Ramos (cell line): ENCODE measurements at regions not wholly inside any gene's neighbourhood (a gene's known extent, or its start where the extent isn't known, plus 50 kb on each side); places are given as distances from the start of the nearest gene placed in this dataset.
"Not testable (repeated sequence)": the region's sequence is repeated elsewhere in the genome, so short reads cannot be mapped to it uniquely, and the experiment has no call there.

Experiments
- in situ Hi-C: fragments of 300-500 bp; cut with MboI; formaldehyde crosslinking; loops from one replicate; pipeline ENCODE4 v1.14.3; 2022; ENCODE audit warnings: low sequenced_read_pairs; ENCODE audit not compliant: unreplicated experiment

DNA sequence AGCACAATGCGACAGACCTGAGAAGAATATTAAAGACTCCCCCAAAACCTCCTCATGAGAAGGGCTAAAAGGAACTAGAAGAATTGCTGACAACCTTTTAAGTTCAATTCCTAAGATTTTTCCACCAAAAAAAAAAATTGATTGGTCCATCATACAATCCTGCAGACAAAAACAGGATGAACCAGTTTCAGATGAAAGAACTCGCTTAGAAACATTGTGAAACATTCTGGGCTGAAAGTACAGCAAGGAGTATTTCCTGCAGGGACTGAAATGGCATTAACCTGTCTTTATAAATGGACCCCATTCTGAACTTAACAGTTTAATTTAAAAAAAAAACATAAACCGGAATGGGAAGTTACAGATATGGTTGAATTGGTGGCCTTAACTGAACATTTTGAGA, 96.0 kb upstream of the FAM174B start:
- in situ Hi-C loops, result no loop called here

- in situ Hi-C loops, result no loop called here
Measured at GRCh38 chr15:92753591-92753990, 98.0 kb upstream of the FAM174B start.

DNA sequence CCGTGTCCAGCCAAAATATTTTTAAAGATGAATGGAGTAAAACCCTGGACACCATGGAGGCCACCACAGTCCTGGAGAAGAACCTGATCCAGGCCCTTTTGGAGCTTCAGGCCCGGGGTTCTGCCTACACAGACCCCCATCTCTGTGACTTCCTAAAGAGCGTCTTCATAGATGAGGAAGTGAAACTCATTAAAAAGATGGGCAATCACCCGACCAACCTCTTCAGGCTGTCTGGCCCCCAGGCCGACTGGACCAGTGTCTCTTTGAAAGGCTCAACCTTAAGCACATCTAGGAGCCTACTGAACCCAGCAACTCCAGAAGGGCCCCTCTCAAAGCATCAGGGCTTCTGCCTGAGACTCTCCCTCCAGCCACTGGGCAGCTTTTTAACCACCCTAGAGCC, 107.9 kb upstream of the FAM174B start:
- in situ Hi-C loops, result no loop called here

GRCh38 chr15:92768131-92768530, 112.6 kb upstream of the FAM174B start:
- in situ Hi-C loops, result not testable (repeated sequence)

DNA sequence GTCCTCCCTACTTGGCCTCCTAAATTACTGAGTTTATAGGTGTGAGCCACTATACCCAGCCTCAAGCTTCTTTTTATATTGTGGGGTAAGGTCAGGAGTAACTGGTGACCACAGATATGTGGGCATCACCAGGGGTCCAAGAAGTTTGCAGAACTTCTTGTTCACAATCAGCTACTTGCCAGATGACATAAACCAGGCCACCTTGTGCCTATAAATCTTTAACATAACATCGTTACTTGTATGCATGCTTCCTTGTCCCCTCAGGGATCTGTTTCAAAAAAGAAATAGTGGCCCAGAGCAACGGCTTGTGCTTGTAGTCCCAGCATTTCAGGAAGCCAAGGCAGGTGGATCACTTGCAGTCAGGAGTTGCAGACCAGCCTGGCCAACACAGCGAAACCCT, 115.1 kb upstream of the FAM174B start:
- in situ Hi-C loops, result no loop called here

DNA sequence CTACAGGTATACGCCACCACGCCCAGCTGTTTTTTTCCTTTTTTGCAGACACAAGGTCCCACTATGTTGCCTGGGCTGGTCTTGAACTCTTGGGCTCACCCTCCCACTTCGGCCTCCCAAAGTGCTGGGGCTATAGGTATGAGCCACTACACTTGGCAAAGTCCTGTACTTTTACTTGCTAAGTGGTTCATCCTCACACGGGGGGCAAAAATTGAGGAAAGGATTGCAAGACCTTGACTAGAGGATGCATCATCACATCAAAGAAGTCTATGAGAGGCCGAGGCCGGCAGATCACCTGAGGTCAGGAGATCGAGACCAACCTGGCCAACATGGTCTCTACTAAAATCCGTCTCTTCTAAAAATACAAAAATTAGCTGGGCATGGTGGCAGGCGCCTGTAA, 116.5 kb upstream of the FAM174B start:
- in situ Hi-C loops, result no loop called here

GRCh38 chr15:92772626-92773244, 117.2 kb upstream of the FAM174B start:
- in situ Hi-C loops, result no loop called here

DNA sequence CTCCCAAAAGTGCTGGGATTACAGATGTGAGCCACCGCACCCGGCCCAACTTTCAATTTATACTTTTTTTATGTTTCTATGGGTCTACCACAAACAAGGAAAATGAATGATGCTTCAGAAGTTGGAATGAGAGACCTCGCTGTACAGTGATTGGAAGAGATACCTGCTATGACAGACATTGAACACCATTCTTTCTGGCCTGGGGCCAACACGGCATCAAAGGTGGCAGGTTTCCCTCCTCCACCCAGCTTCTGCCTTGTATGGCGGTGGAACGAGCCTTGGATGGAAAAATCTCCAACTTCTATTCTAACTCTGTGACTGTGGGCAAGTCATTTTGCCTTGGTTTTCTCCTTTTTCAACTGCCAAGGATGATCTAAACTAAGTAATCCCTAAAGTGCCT, 117.8 kb upstream of the FAM174B start:
- in situ Hi-C loops, result no loop called here

- in situ Hi-C loops, result loop anchor here (25.0 kb wide), 2 partner anchors 257 to 1332 kb away; no protein-coding TSS in a partner anchor
Measured at GRCh38 chr15:92779874-92780273, 120.2 kb upstream of the CHD2 start.

GRCh38 chr15:92780843-92781242, 119.3 kb upstream of the CHD2 start:
- in situ Hi-C loops, result loop anchor here (25.0 kb wide), 2 partner anchors 256 to 1331 kb away; no protein-coding TSS in a partner anchor

GRCh38 chr15:92781925-92782453, 118.1 kb upstream of the CHD2 start:
- in situ Hi-C loops, result loop anchor here (25.0 kb wide), 2 partner anchors 255 to 1330 kb away; no protein-coding TSS in a partner anchor

DNA sequence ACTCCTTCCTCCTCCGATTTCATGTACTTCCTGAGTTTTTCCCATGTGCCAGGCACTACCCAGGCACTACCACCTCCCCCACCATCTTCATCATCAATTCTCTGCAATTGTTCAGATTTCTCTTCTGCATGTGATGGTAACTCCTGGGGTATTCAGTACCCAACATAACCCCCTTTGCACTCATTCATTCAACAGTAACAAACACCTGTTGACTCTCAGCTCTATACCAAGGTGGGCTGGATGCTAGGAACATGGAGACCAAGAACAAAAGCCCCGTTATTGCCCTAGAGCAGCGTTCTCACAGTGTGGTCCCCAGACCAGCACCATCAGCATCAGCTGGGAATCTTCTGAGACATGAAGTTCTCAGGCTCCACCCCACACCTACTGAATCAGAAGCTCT, 113.0 kb upstream of the CHD2 start:
- in situ Hi-C loops, result loop anchor here (25.0 kb wide), 2 partner anchors 250 to 1325 kb away; no protein-coding TSS in a partner anchor

- in situ Hi-C loops, result loop anchor here (25.0 kb wide), 2 partner anchors 249 to 1324 kb away; no protein-coding TSS in a partner anchor
Measured at GRCh38 chr15:92788196-92788595, 111.9 kb upstream of the CHD2 start.

GRCh38 chr15:92788793-92789192, 111.3 kb upstream of the CHD2 start:
- in situ Hi-C loops, result loop anchor here (25.0 kb wide), 2 partner anchors 249 to 1324 kb away; no protein-coding TSS in a partner anchor

GRCh38 chr15:92796161-92796611, 103.9 kb upstream of the CHD2 start:
- in situ Hi-C loops, result loop anchor here (25.0 kb wide), 2 partner anchors 241 to 1316 kb away; no protein-coding TSS in a partner anchor

- in situ Hi-C loops, result loop anchor here (25.0 kb wide), 2 partner anchors 240 to 1315 kb away; no protein-coding TSS in a partner anchor
Measured at GRCh38 chr15:92797168-92798052, 102.7 kb upstream of the CHD2 start.

DNA sequence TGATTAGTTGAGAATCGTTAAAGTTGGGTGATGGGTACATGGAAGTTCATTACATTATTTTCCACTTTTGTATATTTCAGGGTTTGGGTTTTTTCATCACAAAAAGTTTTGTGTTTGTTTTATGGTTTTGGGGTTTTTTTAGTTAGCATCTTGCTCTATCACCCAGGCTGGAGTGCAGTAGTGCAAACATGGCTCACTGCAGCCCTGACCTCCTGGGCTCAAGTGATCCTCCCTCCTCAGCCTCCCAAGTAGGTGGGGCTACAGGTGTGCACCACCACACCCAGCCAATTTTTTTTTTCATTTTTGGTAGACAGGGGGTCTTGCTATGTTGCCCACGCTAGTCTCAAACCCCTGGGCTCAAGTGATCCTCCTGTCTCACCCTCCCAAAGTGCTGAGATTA, 100.1 kb upstream of the CHD2 start:
- in situ Hi-C loops, result loop anchor here (10.0 kb wide), 1 partner anchor 115 kb away; no protein-coding TSS in a partner anchor

- in situ Hi-C loops, result loop anchor here (10.0 kb wide), 1 partner anchor 114 kb away; no protein-coding TSS in a partner anchor
Measured at GRCh38 chr15:92800416-92801055, 99.6 kb upstream of the CHD2 start.

- in situ Hi-C loops, result loop anchor here (10.0 kb wide), 1 partner anchor 114 kb away; no protein-coding TSS in a partner anchor
Measured at GRCh38 chr15:92801056-92801773, 98.9 kb upstream of the CHD2 start.
